SK-MEL-5 (cell line): ENCODE measurements at regions not wholly inside any gene's neighbourhood (a gene's known extent, or its start where the extent isn't known, plus 50 kb on each side); places are given as distances from the start of the nearest gene placed in this dataset.
A peak's percentile ranks its signal among the peaks of the same experiment; 100 is the strongest.

Experiments used
- DNase-seq: peaks from one replicate; pipeline ENCODE4 v3.0.0-alpha.2; 2016; ENCODE audit warnings: low read depth, low spot score
- in situ Hi-C: cut with HindIII; loops from 2 replicates; pipeline ENCODE4 v1.10.0; 2016; ENCODE audit warnings: low sequenced_read_pairs, high pct_unique_total_duplicates, low pct_unique_long_range_greater_than_20kb

- DNase-seq, result no peak
- in situ Hi-C loops, result no loop called here
These were observed 128.8 kb downstream of the GMNC start for GRCh38 chr3:190733591-190734146.

- in situ Hi-C loops, result no loop called here
- no peak for DNase-seq
These were observed 130.9 kb downstream of the GMNC start for GRCh38 chr3:190731596-190731995.

- in situ Hi-C loops, result no loop called here
These were observed 133.8 kb downstream of the GMNC start for GRCh38 chr3:190728574-190729246.

GRCh38 chr3:190722181-190722905 is 140.2 kb downstream of the GMNC start:
- in situ Hi-C loops, result no loop called here
- DNase-seq, result no peak

More at GRCh38 chr3:190728574-190729246, 133.8 kb downstream of the GMNC start:
- no peak for DNase-seq

- in situ Hi-C loops, result no loop called here
These were observed 141.2 kb downstream of the GMNC start for GRCh38 chr3:190721330-190721729.

GRCh38 chr3:190718671-190719070 is 143.8 kb downstream of the GMNC start:
- in situ Hi-C loops, result no loop called here
- DNase-seq, result no peak

More at GRCh38 chr3:190721330-190721729, 141.2 kb downstream of the GMNC start:
- no peak for DNase-seq

- peak; percentile 44 for DNase-seq
- in situ Hi-C loops, result no loop called here
These were observed 144.4 kb downstream of the GMNC start for GRCh38 chr3:190718097-190718496.

GRCh38 chr3:190716961-190717360 is 145.5 kb downstream of the GMNC start:
- in situ Hi-C loops, result no loop called here
- DNase-seq, result no peak

- no peak for DNase-seq
- in situ Hi-C loops, result no loop called here
These were observed 146.3 kb downstream of the GMNC start for GRCh38 chr3:190716211-190716610.

- no peak for DNase-seq
- in situ Hi-C loops, result no loop called here
These were observed 151.8 kb downstream of the GMNC start for GRCh38 chr3:190710723-190711122.

GRCh38 chr3:190709351-190709773 is 153.1 kb downstream of the GMNC start:
- DNase-seq, result no peak
- in situ Hi-C loops, result no loop called here
